GM11168 (cell line): ENCODE measurements at regions not wholly inside any gene's neighbourhood (a gene's known extent, or its start where the extent isn't known, plus 50 kb on each side); places are given as distances from the start of the nearest gene placed in this dataset.
"Not testable (repeated sequence)": the region's sequence is repeated elsewhere in the genome, so short reads cannot be mapped to it uniquely, and the experiment has no call there.

Experiments
- in situ Hi-C: fragments of 300-500 bp; cut with MboI; formaldehyde crosslinking; loops from one replicate; pipeline ENCODE4 v1.12.0; 2022; ENCODE audit warnings: low sequenced_read_pairs; ENCODE audit not compliant: unreplicated experiment

DNA sequence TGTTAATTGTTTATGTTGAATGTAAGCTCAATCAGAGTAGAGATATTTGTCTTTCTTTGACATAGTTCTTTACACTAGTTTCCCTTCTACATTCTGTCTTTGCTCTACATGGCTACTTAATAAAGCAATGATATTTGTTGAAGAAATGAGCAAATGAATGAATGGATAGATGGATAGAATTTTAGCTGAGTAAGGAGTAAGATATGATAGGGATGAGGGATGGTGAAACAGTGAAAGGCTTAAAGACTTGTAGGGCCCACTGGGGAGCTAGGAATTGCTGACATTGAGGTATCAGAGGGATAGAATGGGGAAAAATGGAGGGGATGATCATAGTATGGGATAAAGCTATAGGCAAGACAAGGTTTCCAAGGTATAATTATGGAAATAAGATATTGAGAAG lies 361.6 kb upstream of the SPHKAP start:
- in situ Hi-C loops = no loop called here

DNA sequence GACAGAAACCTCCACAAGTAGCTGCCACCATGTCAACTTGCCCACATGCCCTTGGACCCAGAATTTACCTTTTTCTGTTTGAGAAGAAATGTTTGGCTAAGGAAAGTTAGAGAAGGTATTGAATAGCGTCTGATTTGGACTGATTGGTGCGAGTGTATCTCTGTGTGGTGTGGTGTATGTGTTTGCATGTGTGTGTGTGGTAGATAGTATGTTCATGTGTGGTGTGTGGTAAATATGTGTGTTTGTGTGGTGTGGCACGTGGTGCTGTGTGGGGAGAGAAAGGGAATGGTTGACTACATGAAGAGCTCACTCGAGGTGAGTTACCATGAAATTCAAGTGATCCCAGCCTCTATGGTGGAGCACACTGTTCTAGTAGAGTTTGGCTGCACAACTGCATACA lies 360.8 kb upstream of the SPHKAP start:
- in situ Hi-C loops = no loop called here

DNA sequence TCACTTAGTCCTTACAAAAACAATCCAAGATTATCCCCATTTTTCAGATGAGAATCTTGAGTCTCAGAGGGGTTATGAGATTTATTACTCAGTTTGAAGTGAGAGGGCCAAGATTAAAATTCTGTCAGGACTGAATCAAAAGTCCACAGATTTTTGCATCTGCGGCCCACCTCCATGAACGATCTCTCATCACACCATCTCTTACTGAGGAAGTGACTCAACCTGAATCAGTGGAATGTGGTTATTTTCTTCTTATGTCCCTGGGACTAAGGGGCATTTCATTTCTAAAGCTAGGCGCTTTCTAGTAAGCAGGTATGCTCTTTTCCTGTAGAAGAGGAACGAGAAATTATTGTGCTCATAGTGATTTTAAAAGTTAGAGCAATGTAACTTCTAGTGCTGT lies 360.3 kb upstream of the SPHKAP start:
- in situ Hi-C loops = no loop called here

DNA sequence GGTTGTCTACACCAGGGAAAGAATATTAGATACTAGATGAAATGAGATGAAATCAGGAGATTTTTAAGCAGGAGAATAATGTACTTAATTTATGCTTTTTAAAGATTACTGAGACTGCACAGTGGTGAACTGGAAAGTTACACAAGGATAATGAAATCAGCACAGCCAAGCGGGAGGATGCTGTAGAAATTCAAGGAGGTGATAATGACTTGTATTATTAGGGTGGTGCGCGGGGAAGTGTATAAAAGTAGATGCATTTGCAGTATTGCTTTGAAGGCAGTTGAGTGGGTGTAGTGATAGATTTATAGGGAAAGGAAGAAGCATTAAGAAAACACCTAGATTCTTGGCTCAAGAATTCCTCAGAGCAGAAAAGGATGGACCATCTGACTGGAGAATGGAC lies 359.5 kb upstream of the SPHKAP start:
- in situ Hi-C loops = no loop called here

DNA sequence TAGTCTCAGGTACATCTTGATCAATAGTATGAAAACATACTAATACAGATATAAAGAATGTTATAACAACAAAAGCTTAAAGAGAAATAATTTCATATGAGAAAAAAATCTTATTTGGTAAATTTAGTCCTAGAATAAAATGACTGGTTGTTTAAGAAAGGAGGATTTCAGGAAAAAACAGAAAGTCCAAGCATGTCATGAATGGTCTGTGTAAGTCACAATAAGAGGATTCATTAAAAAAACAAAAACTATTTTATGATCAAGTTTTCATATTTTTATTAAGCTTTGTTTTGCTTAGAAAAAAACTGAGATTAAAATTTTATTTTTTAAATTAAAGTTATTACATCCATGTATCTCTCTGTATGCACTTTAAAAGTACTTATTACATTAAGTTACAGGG lies 353.9 kb upstream of the SPHKAP start:
- in situ Hi-C loops = no loop called here

DNA sequence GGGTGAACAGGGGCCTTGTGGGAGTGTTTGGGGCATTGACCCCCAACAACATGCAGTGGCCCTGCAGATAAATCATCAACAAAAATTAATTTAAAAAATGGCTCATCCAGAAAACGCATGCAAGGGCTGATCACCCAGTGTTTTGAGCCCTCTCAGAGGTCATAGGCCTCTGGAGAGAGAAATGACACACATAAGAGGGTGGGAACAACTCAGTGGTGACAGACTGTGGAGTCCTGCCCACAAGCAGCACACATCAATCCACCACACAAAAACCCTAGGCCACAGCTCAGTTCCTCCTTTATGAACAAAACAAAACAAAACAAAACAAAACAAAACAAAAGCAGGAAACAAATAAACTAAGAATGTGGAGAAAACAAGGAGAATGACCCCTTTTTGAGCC lies 351.7 kb upstream of the SPHKAP start:
- in situ Hi-C loops = no loop called here

DNA sequence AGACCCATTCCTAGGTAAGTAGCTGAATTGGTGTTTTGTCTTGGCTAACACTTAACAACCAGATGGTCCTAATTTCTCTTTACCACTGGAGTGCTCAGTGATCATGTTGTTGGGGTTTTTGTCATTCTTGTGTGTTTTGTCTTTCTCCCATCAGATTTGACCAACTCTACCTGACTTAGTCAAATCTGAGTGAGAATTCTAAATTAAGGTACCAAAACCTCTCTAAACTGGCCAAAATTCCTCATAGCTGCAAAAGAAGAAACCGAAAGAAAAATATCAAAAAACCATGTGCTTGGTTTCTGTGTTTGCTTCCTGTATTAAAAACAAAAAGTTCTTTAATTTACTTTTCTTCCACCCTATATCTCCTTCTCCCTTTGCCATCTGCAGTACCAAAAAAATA lies 350.7 kb upstream of the SPHKAP start:
- in situ Hi-C loops = no loop called here

DNA sequence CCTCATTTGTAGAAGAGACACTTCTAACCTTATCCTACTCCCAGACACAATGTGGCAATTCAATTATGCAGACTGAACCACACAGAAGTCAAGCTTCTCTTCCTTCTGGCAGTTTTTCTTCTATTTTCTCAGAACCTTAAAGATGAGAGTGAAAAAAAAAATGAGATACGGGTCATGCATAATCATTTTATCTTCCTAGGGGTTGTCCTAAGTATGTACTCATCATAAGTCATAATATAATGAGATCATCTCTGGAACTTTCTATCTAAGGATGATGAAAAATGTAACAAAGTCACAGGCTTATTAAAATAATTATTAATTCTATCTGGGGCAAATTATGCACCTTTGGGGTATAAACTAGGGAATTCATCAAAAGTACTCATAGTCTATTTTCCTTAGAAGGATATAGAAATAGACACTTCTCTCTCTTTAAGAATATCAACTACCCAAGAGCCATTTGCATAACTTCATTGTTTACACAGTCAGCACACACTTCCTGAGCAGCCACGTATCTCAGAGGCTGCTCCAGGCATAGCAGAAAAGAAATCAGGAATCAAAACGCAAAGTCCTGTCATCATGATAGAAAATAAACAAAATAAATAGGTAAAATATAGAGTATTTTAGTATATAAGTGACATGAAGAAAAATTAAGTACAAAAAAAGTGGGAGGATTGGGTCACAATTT lies 345.9 kb upstream of the SPHKAP start:
- in situ Hi-C loops = no loop called here

DNA sequence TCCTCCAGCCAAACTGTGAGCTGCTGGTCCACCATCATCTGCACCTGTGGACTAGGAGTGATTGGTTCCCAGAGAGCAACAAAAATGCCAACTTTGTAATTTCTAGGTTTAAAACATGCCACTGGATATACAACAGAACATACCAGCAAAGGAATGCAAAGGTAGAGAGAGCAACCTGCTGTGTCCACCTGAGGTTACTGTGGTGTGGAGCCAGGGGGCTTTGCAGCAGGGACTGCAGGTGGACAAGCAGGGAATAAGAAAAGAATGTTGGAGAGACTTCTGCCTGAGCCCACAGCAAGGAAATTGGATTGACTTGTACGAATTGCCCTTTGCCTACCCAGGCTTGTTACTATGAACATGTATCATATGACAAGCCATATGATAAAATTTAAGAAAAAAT lies 345.2 kb upstream of the SPHKAP start:
- in situ Hi-C loops = no loop called here

DNA sequence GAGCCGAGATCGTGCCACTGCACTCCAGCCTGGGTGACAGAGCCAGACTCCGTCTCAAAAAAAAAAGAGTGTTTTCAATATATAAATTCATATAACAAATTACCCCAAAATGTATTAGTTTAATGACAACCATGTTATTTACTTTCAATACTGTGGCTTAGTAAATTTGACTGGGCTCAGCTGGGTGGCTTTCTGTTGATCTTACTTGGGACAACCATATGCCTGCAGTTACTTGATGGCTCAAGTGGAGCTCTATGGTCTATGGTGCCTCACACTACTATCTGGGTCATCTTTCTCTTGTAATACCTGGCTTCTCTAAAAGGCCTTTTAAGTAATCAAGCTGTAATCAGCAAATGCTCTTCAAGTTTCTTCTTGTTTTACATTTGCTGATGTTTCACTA lies 341.5 kb upstream of the SPHKAP start:
- in situ Hi-C loops = no loop called here

DNA sequence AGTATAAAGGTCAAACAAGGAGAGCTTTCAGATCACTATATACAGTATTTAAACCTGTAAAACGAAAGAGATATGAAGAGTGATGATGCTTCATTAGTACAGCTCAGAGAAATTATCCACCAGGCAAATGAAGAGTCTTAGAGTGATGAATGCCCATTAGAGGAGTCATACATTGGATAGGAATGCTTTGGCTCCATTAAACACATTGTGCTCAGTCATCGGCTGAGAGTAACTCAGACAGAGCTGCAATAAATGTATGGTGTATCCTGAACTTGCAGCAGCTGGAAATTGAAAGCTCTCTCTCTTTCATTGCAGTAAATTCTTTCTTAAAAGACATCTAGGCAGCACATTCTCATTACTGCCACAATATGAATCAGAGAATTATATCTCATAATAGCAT lies 340.8 kb upstream of the SPHKAP start:
- in situ Hi-C loops = no loop called here

DNA sequence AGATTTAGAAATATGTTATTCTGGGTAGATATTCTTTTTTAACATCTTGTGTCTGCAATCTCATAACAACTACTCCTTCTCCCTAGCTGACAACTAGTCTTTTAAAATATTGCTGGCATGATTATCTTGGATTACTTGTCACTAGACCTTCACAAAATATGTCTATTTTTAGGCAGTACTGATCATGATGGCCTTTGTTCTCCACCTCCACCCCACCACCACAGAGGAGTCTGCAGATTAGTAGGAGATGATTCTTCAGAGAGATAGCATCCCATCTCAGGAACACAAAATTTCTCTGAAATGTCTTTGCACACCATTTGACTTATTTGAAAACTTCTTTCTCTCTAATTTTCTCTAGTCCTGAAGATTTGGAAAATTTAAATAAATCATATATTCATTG lies 338.1 kb upstream of the SPHKAP start:
- in situ Hi-C loops = no loop called here

DNA sequence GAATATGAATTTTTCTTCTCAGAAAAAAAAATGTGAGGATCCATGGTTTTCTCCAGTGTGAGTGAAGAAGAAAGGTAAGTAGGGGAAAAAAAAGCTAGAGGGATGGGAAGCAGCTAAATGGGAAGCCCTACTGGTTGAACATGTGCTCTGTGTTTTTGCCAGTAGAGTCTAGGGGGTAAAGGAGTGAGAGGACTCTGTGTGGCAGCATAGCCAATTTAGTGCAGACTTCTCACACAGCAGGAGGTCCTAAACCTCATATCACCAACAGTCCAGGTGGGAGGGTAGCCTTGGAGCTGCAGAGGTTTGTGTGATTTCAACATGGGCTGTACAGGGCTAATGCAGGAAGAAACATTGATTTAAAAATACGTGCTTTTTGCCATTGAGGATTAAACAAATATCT lies 334.5 kb upstream of the SPHKAP start:
- in situ Hi-C loops = no loop called here

DNA sequence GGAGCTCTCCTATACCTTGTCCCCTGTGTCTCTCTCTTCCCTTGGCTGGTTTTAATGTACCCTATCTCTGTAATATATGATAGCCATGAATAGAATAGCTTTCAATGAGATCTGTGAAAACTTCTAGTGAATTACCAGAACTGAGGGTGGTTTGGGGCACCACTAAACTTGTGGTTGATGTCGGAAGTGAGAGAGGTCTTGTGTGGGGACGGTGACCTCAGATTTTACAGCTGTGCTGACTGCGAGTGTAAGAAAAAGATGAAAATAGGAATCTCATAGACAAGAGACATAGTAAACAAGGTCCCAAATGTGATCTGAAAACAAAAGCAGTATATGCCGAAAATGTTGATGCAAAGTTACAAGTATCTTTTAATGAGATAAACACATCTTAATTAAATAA lies 332.0 kb upstream of the SPHKAP start:
- in situ Hi-C loops = not testable (repeated sequence)

DNA sequence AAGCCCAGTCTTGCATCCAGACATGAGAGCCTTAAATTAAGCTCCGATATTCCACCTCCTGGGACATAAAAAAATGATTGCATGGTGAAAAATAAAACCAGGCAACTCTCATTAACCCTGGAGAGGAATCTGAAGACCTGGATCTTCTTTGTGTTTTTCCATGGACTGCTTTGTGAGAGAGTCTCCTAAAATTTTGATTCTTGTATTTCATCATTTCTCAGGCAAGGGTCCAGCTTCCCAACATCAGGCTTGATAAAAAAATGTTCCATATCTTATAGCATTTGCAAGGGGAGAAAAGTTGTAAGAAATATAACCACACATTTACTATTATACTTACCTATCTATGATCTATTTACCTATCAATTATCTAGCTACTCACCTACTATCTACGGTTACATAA lies 327.5 kb upstream of the SPHKAP start:
- in situ Hi-C loops = no loop called here

DNA sequence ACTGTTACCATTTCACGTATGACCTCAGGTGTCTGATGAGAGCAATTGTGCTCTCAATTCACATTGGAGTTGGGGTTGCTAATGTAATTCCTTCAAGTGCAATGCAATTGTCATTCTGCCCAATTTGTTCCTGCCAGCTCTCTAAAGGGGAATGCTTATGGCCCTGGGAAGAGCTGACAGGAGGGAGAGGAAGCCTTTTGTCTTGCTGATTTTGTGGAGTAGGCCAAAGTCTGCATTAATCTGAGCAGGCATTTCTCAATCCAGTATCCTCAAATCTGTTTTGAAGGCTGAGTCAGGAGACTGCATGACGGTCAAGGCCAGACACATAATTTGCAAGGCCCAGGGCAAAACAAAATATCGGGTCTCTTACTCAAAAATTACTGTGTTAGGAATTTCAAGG lies 326.4 kb upstream of the SPHKAP start:
- in situ Hi-C loops = no loop called here

DNA sequence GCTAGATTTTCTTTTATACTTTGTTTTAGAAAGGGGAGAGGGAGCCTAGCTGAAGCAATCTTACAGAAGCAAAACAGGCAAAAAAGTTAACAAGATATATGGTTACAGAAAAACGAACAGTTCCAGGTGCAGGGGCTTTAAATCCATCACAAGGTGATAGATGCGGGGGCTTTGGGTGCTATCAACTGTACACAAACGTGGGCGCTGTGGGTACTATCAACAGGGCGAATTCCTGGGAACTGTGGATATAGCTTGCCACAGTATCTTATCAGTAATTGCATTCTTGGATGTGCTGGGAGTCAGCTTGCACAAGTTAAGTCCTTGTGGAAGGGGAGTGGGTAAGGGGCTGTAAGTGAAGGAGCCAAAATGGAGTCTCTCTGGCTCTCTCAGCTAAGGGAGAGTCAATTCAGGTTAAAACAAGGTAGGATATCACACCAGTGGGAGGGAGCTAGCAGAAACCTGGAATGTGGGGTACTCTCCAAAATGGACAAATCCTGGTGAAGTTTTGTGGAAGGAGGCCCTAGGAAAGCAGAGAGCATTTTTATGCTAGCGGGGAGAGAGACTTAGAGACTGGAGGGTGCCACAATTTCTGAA lies 325.8 kb upstream of the SPHKAP start:
- in situ Hi-C loops = no loop called here

DNA sequence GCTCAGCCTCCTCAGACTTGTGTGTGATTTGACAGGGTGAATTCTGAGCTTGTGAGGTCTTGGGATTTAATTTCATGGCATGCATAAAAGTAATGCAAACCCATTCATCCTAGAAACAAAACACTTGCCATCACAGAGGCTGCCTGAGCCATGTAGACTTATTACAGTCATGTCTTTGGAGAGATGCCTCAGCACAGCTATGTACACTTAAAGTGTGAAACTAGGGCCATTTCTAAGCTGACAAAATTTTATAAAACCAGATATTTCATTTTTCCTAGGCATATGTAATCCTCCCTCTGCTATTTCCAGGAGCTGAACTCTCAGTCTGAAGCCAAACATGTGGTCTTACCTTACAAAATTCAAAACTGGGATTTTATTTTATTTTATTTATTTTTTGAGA lies 322.2 kb upstream of the SPHKAP start:
- in situ Hi-C loops = no loop called here

DNA sequence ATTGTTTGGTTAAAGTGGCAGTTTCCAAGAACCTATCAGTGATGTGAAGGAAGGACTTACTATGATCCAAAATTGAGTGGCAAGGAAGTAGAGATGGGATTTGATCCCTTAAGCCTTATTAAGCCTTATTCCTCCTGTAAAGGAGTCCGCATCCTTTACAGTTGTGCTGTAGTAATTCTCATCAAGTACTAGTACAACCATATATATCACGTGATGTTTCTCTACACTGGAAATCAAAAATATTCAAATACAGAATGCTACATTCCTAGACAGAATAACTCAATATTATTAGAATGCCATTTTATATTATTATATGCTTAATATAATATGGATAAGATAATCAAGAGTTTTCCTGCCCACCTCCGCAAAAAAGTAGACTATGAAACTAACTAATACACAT lies 312.4 kb upstream of the SPHKAP start:
- in situ Hi-C loops = no loop called here

DNA sequence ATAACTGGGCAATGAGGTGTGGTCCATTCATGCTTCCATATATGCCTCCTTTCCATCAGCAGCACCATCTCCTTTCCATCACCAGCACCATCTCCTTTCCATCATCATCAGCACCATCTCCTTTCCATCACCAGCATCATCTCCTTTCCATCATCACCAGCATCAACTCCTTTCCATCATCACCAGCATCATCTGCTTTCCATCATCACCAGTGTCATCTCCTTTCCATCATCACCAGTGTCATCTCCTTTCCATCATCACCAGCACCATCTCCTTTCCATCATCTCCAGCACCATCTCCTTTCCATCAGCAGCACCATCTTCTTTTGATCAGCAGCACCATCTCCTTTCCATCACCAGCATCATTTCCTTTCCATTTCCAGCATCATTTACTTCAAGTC lies 297.5 kb upstream of the SPHKAP start:
- in situ Hi-C loops = no loop called here

DNA sequence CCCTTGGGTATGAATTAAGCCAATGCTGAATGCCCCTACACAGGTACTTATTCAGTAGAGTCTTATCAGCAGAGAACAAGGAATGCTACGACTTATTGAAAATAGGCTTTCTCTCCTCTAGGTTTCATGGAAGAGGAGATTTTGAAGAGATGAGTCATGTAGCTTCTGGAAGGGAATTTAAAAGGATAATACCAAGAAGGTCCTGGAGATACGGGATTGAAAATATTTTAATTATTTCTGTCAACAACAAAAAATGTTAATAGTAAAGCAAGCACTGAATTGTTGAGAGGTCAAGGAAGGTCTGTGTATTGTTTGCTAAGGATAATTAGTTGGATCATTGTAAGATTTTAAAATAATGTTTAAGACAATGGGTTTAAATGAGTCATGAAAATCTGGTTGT lies 293.0 kb upstream of the SPHKAP start:
- in situ Hi-C loops = no loop called here

DNA sequence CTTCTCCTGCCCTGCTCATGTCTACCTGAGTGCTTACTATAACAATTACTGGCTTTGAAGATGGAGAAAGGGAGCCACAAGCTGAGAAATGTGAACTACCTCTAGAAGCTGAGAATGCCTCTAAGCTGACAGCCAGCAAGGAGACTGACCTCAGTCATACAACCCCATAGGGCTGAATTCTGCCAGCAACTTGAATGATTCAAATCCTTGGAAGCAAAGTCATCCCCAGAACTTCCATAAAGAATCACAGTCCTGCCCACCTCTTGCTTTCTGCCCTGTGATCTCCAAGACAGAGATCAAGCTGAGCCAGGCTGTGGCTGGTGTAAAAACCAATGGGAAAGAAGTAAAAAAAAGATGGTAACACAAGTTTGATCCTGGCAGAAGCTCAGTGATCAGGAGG lies 288.2 kb upstream of the SPHKAP start:
- in situ Hi-C loops = no loop called here

DNA sequence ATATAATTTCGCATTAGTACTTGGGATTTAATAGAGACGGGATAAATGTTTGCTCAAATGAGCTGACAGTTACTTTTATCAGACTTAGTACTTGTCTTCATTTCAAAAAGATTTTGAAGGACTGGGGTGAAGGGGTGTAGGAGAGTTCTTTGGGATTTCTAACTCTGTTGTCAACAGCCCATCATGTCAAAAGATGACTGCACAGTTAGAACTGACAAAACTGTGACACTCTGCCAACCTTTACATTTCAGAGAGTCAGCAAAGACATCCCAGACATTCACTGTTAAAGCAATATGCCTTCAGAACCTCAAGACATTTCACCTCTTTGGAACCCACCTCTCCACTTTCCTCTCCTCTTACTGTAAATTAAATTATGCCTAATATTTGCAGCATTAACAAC lies 285.4 kb upstream of the SPHKAP start:
- in situ Hi-C loops = no loop called here
